Smooth muscle cell (in vitro differentiated cells): ENCODE measurements at regions not wholly inside any gene's neighbourhood (a gene's known extent, or its start where the extent isn't known, plus 50 kb on each side); places are given as distances from the start of the nearest gene placed in this dataset.
A peak's percentile ranks its signal among the peaks of the same experiment; 100 is the strongest.

ENCODE experiments used
- DNase-seq: peaks from one replicate; lab custom pipeline; 2025; ENCODE audit not compliant: unreplicated experiment; lab: John Stamatoyannopoulos, UW
- H2AFZ ChIP-seq: fragments of 200-600 bp; sonication (generic); 2 replicates; pipeline ENCODE4 v1.6.0; 2016; ENCODE audit warnings: antibody characterized with exemption, low read depth, mild to moderate bottlenecking
- H3F3A ChIP-seq: fragments of 200-600 bp; sonication (generic); 2 replicates; pipeline ENCODE4 v1.6.0; 2017; ENCODE audit warnings: antibody characterized with exemption, low read depth
- H3K27ac ChIP-seq: fragments of 200-600 bp; sonication (generic); 2 replicates; pipeline ENCODE4 v1.5.1; 2016; ENCODE audit warnings: low read depth, mild to moderate bottlenecking
- H3K27me3 ChIP-seq: fragments of 200-600 bp; sonication (generic); 2 replicates; pipeline ENCODE4 v1.6.1; 2016; ENCODE audit warnings: low read depth, mild to moderate bottlenecking
- H3K36me3 ChIP-seq: fragments of 200-600 bp; sonication (generic); 2 replicates; pipeline ENCODE4 v1.5.1; 2016; ENCODE audit warnings: low read depth
- H3K4me1 ChIP-seq: fragments of 200-600 bp; sonication (generic); 2 replicates; pipeline ENCODE4 v1.5.1; 2016; ENCODE audit warnings: low read depth
- H3K4me2 ChIP-seq: fragments of 200-600 bp; sonication (generic); 2 replicates; pipeline ENCODE4 v1.6.0; 2016; ENCODE audit warnings: mild to moderate bottlenecking
- H3K4me3 ChIP-seq: fragments of 200-600 bp; sonication (generic); 2 replicates; pipeline ENCODE4 v1.5.1; 2016; ENCODE audit warnings: mild to moderate bottlenecking
- H3K79me2 ChIP-seq: fragments of 200-600 bp; sonication (generic); 2 replicates; pipeline ENCODE4 v1.6.0; 2016; ENCODE audit warnings: low read depth, mild to moderate bottlenecking
- H3K9ac ChIP-seq: fragments of 200-600 bp; sonication (generic); 2 replicates; pipeline ENCODE4 v1.6.0; 2016; ENCODE audit warnings: low read depth
- H3K9me3 ChIP-seq: fragments of 200-600 bp; sonication (generic); replicated peaks from 2 replicates; pipeline ENCODE4 v1.5.1; 2016; ENCODE audit warnings: low read depth
- H4K20me1 ChIP-seq: fragments of 200-600 bp; sonication (generic); 2 replicates; pipeline ENCODE4 v1.6.0; 2016; ENCODE audit warnings: low read depth
- CTCF ChIP-seq: fragments of 200-600 bp; sonication (generic); IDR thresholded peaks from 2 replicates; pipeline ENCODE4 v1.5.1; 2017; ENCODE audit warnings: borderline replicate concordance, mild to moderate bottlenecking, antibody characterized with exemption; ENCODE audit not compliant: insufficient read depth, poor library complexity, severe bottlenecking
- WGBS: methylation state at CpG from one replicate; pipeline ENCODE4 v1.1.7; 2016; ENCODE audit warnings: low lambda C conversion rate; 5-methylcytosine and 5-hydroxymethylcytosine counted together

DNA sequence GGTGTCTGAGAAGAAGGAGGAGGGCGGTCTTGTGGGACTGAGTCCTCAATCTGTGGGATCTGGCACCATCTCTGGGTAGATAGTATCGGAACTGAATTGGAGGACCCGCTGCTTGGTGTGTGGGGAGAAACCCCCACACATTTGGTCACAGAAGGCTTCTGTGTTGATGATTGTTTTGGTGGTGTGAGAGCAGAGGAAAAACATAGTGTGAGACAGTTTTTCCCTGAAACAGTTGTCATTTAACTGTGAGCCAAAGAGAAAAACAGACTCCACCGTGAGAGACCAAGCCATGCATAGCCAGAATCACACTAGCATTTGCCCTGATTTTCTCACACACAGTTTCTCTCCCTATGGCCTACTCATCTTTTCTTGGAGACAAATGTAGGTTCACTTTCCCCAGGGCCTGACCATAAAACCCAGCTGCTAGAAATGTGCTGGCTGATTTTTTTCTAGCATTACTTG, 91.4 kb upstream of the FLRT2 start:
- TF ChIP-seq CTCF = no peak
- Histone ChIP-seq H3K79me2 (no peaks in the 10 kb centered on the region), H3K27ac (peak overlapping the region; percentile 90), H2AFZ (no peak overlapping the region), H3K4me1 (no peaks in the 10 kb centered on the region), H3K27me3 (no peaks in the 10 kb centered on the region), H3F3A (no peaks in the 10 kb centered on the region), H3K36me3 (no peaks in the 10 kb centered on the region), H4K20me1 (no peaks in the 10 kb centered on the region), H3K9ac (peak overlapping the region; percentile 65), H3K4me3 (no peak overlapping the region), H3K9me3 (no peaks in the 10 kb centered on the region), H3K4me2 (no peak overlapping the region)
- no peak for DNase-seq
- 89% methylated on average over 4 of the region's 4 CpGs for WGBS

GRCh38 chr14:85439696-85440328, 90.1 kb upstream of the FLRT2 start:
- Histone ChIP-seq H3K27ac (peak overlapping the region; percentile 61), H3K4me1 (no peaks in the 10 kb centered on the region), H3K4me2 (peak overlapping the region; percentile 5), H2AFZ (no peak overlapping the region), H3F3A (no peaks in the 10 kb centered on the region), H3K9ac (no peak overlapping the region), H3K9me3 (no peaks in the 10 kb centered on the region), H3K27me3 (no peaks in the 10 kb centered on the region), H4K20me1 (no peaks in the 10 kb centered on the region), H3K4me3 (no peak overlapping the region), H3K36me3 (no peaks in the 10 kb centered on the region), H3K79me2 (no peaks in the 10 kb centered on the region)
- 50% methylated on average over 4 of the region's 4 CpGs for WGBS
- TF ChIP-seq CTCF = no peak
- no peak for DNase-seq

DNA sequence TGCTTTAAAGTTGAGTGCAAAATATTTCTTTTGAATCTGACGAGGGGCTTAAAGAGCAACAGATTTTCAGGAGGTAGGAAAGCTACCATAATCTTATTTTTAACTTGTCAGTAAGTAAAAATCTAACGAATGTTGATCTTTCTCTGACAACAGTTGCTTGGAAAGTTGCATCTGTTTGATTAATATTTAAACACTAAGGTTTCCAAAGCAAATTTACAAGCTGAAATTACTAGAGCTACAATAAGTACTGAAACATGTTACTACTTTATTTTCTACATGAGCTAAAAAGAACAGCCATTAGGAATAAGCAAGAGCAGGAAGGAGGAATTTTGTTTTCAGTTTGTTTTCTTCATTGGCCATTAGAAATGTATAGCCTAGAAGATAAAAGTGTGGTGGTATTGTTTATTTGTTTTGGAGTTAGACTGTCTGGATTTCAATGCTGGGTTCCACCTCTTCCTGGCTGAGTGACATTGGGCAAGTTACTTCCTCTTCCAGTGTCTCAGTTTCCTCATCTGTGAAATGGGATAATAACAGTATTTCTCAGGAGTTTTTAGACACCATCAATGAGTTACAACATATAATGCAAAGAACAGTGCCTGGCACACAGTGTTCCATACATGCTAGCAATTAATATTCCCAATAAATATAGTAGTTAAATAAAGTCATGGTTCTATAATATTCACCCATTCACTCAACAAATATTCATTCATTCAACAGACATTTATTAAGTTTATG, 87.9 kb upstream of the FLRT2 start:
- no peak for TF ChIP-seq CTCF
- 94% methylated on average over 2 of the region's 2 CpGs for WGBS
- H3K4me2 ChIP-seq = no peak overlapping the region
- DNase-seq = no peak
- no peak overlapping the region for H3K27ac ChIP-seq
- H3K9ac ChIP-seq = no peak overlapping the region
- H3K4me1 ChIP-seq = no peaks in the 10 kb centered on the region
- no peaks in the 10 kb centered on the region for H3K36me3 ChIP-seq
- H3K9me3 ChIP-seq = no peaks in the 10 kb centered on the region
- no peaks in the 10 kb centered on the region for H4K20me1 ChIP-seq
- no peak overlapping the region for H2AFZ ChIP-seq
- no peak overlapping the region for H3K4me3 ChIP-seq
- no peaks in the 10 kb centered on the region for H3K79me2 ChIP-seq
- H3F3A ChIP-seq = peaks cover 3% of the 10 kb centered on the region
- no peaks in the 10 kb centered on the region for H3K27me3 ChIP-seq
